ENCODE measurements at regions not wholly inside any gene's neighbourhood (a gene's known extent, or its start where the extent isn't known, plus 50 kb on each side); places are given as distances from the start of the nearest gene placed in this dataset.
"Not testable (repeated sequence)": the region's sequence is repeated elsewhere in the genome, so short reads cannot be mapped to it uniquely, and the experiment has no call there.

DNA sequence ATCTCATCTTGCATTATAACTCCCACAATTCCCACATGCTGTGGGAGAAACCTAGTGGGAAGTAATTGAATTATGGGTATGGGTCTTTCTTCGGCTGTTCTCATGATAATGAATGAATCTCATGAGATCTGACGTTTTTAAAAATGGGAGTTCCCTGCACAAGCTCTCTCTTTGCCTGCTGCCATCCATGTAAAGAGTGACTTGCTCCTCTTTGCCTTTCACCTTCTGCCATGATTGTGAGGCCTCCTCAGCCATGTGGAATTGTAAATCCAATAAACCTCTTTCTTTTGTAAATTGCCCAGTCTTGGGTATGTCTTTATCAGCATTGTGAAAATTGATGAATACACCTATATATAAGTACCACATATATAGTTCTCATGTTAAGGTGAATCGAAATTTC lies 961.7 kb upstream of the COX7C start:
- DNase-seq = no peak

DNA sequence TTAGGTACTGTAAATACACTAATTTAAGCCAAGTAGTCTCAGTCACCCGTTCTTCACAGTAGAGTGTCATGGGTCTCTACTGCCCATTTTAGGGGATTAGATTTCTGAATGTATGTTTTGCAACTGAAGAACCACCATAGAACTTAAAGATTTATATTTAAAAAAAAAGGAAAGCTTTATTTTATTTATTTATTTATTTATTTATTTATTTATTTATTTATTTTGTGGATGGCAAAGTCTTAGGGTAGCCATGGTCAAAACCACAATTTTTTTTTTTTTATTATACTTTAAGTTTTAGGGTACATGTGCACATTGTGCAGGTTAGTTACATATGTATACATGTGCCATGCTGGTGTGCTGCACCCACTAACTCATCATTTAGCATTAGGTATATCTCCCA lies 960.4 kb upstream of the COX7C start:
- not testable (repeated sequence) for DNase-seq

- not testable (repeated sequence) for DNase-seq
These were observed 954.6 kb upstream of the COX7C start for GRCh38 chr5:85662969-85663707.

GRCh38 chr5:85663708-85664031 lies 954.1 kb upstream of the COX7C start:
- no peak for DNase-seq

DNA sequence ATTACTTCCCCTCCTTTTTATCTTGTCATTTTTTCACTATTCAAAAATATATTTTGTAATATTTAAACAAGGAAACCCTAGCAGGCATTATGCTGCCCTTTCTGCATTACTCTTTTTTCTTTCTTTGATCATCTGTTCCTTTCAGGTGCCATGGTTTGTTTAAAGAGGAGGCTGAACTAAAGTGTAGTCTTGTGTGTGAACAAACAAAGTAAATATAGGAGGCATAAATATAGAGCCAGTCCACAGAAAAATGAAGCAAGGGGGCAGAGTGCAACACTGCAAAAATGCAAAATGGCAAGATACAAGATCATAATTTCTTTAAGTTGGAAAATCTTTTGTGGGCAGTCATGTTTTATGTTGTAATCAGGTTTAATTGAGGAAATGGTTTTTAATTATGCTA lies 947.3 kb upstream of the COX7C start:
- no peak for DNase-seq

GRCh38 chr5:85671223-85671970 lies 946.3 kb upstream of the COX7C start:
- DNase-seq = no peak

DNA sequence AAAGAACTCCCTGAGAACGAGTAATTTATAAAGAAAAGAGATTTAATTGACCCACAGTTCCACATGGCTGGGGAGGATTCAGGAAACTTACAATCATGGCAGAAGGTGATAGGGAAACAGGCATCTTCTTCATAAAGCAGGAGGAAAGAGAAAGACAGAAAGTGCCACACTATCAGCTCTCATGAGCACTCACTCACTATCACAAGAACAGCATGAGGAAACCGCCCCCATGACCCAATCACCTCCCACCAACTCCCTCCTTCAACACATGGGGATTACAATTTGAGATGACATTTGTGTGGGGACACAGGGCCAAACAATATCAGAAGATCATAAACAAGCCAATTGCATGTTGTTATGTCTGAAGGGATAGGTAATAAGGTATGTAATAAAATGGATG lies 935.9 kb upstream of the COX7C start:
- no peak for DNase-seq

GRCh38 chr5:85684351-85684750 lies 933.4 kb upstream of the COX7C start:
- DNase-seq = no peak

DNA sequence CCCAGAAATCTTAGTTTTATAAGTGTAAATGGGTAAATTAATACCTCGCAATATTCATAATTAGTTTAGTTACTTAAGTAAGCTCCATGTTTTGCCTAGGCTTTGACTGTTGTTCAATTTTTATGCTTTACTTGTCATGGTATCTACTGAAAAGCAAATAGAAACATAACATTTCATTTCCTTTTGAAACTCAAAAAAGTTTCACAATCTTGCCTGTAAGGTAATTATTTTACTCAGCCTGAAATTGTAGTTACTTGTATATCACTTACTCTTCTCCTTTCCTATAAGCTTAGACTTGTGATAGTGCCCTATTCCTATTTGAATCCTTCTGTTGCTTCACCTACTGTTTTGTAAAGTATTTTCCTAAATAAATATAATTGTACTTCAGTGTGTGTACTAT lies 914.4 kb upstream of the COX7C start:
- DNase-seq = no peak

GRCh38 chr5:85709728-85710127 lies 908.0 kb upstream of the COX7C start:
- no peak for DNase-seq

DNA sequence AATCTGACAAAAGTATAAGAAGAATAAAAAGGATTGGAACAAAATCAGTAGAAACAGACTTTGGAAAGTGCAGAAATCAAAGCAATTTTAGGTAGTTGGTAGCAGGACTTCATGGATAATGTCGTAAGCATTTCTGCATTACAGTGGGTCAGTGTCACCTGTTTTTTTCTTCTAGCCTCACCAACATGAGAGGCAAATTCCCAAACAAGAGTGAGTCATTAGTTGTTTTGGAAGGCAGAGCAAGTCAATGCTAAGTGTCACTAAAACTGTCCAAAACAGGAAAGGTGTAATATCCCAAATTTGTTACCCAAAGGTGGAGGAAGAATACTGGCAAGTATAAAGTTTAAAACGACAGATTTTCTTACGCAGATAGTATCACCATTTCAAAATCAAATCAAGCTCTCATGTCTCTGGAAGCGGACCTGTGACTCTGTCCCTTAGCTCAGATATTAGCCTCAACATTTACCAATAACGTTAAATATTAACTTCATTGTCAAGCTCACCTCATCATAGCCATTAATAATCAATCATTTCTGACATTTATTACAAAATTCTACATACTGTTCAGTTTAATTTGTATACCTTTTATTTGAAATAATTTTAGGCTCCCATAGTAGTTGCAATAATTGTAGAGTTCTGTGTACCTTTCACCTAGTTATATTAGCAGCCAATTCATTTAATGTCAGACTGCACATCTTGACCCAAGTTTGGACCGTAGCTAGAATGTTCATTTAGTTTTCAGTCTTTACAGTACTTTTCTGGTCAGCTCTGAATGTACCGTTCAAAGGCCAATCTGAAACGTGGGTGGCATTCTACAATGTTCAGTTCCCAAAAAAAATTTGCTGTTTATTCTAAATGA lies 901.2 kb upstream of the COX7C start:
- no peak for DNase-seq

- no peak for DNase-seq
These were observed 900.6 kb upstream of the COX7C start for GRCh38 chr5:85717203-85717563.

- DNase-seq = no peak
These were observed 885.6 kb upstream of the COX7C start for GRCh38 chr5:85732185-85732584.

DNA sequence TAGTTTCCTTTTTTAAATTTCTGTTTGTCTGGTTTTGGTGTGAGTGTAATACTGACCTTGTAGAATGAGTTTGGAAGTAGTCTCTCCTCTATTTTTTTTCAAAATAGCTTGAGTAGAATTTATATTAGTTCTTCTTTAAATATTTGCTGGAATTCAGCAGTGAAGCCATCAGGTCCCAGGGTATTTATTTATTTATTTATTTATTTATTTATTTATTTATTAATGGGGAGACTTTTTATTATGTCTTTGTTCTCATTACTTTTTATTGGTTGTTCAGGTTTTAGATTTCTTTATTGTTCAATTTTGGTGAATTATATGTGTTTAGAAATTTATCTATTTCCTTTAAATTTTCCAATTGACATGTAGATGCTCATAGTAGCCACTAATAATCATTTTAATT lies 875.8 kb upstream of the COX7C start:
- DNase-seq = no peak

- no peak for DNase-seq
These were observed 857.2 kb upstream of the COX7C start for GRCh38 chr5:85760519-85760918.

GRCh38 chr5:85769347-85769746 lies 848.4 kb upstream of the COX7C start:
- no peak for DNase-seq

- DNase-seq = no peak
These were observed 833.0 kb upstream of the COX7C start for GRCh38 chr5:85784746-85785145.

GRCh38 chr5:85813146-85813545 lies 804.6 kb upstream of the COX7C start:
- no peak for DNase-seq

GRCh38 chr5:85814596-85814995 lies 803.1 kb upstream of the COX7C start:
- DNase-seq = no peak

DNA sequence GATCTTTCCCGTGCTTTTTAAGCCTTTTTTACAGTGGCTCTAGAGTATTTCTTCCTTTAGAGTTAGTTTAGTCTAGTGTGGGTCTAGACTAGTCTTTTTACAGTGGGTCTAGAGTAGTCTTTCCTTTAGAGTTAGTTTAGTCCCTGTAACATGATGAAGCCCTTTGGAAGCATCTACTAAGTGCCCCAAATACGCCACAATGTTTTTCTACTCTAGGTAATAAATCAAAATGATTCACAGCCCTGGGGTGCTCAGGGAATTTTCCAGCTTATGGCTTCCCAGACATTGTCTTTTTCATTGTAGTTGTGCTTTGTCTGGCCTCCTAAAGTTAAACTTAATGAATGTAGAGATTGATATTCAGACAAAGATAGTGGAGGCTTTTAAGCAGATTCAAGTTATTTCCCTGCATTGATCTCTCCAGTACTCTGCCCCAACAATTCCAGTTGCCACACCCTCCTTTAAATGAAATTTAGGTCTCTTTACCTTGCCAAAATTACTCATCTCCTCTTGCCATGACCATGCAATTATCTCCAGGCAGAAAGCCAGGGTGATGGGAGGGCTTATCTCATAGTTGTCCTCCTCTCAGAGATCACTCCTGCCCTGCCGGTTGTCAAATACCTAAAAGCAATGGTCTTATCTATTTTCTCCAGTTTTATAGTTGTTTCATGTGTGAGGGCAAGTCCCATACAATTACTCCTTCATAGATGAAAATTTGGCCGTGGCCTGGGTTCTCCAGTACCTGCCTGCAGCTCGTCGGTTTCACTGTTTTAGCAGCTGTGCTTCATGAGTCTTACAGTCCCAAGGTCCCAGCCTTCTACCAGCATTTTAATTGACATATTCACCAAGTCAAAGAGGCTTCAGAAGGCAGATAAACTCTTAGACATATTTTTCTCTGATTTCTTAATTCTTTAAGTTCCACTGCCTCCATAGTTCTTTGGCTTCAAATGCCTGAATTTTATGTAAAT lies 794.0 kb upstream of the COX7C start:
- DNase-seq = no peak

- DNase-seq = no peak
These were observed 779.0 kb upstream of the COX7C start for GRCh38 chr5:85838781-85839180.

GRCh38 chr5:85841653-85842052 lies 776.1 kb upstream of the COX7C start:
- no peak for DNase-seq

Measured in muscle of arm (tissue), 1 donor.